Activated effector memory CD4-positive, alpha-beta T cell treated with anti-CD3 and anti-CD28 coated beads, Interleukin-2, amount 50 U/mL, for 16 hours (primary cell): ENCODE measurements at regions not wholly inside any gene's neighbourhood (a gene's known extent, or its start where the extent isn't known, plus 50 kb on each side); places are given as distances from the start of the nearest gene placed in this dataset.
"Not testable (repeated sequence)": the region's sequence is repeated elsewhere in the genome, so short reads cannot be mapped to it uniquely, and the experiment has no call there.

Experiments used
- DNase-seq: peaks from one replicate; pipeline ENCODE4 v3.0.0-alpha.2; 2020

GRCh38 chr12:131464081-131464480, 246.8 kb upstream of the SFSWAP start:
- DNase-seq: no peak

- DNase-seq: no peak
Observed at GRCh38 chr12:131466306-131466705, 244.6 kb upstream of the SFSWAP start.

GRCh38 chr12:131466932-131467331, 244.0 kb upstream of the SFSWAP start:
- DNase-seq: no peak

- no peak for DNase-seq
Observed at GRCh38 chr12:131468206-131468605, 242.7 kb upstream of the SFSWAP start.

GRCh38 chr12:131469945-131470344, 240.9 kb upstream of the SFSWAP start:
- DNase-seq: not testable (repeated sequence)

GRCh38 chr12:131471271-131471905, 239.5 kb upstream of the SFSWAP start:
- DNase-seq: no peak

DNA sequence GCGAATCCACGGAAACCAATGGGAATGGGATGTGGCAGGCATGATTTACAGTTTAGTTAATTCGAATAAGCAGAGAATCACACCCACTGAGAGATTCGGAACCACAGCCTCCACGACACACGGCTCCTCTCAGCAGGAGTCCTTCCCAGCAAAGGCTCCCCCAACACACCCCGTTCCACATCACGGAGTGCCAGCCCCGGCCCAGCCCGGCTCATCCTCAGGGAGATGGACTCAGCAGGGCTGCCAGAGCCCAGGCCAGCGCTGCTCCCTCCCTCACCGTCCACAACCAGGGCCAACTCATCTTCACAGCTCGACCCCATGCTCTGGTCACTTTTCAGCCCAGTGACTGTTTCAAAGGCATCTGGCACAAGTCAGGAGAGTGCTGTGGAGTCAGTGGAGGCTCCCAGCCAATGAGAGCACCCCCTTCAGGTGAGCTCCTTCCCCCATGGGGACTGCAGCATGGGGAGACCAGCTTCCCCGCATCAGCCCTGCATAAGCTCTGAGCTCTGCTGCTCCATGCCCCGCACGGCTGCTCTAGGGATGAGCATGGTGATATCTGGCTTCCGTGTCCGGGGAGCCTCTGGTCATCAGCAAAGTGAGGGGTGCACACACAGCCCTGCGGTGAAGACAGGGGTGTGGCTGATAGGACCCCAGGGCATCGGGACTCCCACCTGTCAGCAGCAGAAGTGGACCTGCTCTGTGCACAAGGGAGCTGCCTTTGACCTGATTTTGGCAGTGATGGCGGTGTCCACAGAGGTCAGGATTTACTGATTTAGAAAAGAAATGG, 238.8 kb upstream of the SFSWAP start:
- DNase-seq: no peak

- DNase-seq: no peak
Observed at GRCh38 chr12:131473261-131473660, 237.6 kb upstream of the SFSWAP start.

GRCh38 chr12:131473741-131474709, 236.9 kb upstream of the SFSWAP start:
- DNase-seq: no peak

DNA sequence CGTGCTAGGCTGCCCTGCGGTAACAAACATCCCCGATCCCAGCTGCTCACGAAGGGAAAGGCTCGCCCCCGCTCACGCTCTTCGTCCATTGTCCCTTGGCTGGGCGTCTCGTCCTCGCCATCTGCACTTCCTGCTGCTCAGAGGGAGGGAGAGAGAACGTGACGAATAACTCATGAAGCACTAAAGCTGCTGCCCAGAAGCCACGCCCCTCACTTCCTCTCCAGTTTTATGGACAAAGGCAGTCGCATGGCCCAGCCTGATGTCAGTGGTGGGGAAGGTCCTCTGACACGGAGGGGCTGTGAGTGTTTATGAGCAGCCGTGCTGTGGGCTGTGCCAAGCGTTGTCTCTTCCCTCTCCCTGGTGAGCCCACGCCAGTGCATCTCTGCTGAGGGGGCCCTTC, 235.9 kb upstream of the SFSWAP start:
- DNase-seq: not testable (repeated sequence)

DNA sequence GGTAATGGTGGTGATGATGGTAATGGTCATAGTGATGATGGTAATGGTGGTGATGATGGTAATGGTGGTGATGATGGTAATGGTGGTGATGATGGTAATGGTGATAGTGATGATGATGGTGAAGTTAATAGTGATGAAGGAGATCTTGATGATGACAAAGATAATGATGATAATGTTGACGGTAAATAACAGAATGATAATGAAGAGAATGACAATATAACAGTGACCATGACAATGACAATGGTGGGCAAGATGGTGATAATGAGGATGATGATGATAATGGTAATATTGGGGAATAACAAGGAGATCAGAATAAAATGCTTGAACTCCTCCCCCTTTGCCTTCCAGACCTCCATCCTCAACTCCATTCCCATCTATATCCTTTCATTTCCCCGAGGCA, 233.3 kb upstream of the SFSWAP start:
- DNase-seq: no peak

DNA sequence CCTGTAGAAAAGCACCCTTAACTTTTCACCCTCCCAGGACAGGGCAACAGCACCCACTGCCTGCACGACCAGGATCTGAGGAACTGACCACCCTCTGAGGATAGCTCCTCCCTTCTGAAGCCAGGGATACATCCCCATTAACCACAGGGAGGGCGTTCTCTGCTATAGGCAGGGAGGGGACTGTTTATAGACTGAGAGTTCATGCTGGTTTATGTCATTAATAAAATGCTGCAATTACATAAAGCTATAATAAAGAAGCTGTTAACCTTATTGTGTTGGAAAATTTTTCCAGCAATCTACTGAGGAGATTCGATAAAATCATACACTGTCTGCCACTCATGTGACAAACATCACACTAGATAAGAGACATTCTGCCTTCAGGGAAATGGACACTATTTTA, 232.4 kb upstream of the SFSWAP start:
- no peak for DNase-seq

DNA sequence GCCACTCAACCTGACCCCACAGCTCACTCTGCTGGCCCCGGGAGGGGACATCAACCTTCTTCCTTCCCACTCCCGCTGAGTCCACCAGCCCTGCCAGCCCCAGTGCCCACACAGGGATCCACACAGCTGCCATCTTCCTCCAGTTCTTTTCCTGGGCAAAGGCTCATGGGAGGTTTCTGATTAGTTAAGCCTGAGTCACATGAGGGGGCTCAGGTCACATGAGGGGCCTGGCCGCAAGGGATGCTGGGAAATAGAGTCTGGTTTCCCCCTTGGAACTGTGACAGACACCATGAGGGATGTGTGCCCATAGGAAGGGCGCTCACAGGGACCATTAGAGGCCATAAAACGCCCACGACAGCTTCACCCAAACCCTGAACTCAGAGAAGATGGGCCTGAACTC, 228.7 kb upstream of the SFSWAP start:
- DNase-seq: no peak

DNA sequence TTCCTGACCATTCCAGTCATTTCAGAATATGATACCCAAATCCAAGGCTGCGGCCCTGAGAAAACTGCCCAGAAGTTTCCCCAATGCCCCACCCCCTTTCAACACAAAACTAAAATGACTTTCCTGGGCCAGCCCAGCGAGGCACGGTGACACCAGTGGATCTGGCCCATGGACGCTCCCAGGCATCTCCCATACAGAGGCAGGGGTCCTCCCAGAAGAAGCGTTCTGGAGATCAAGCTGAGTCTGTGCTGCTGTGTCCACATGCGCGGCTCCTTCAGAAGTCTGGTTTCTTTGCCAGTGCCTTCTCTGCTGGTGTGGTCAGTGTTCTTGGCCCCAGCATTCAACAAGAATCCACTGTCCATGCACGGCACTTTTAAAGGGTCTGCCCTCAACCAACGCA, 228.2 kb upstream of the SFSWAP start:
- DNase-seq: no peak

- DNase-seq: no peak
Observed at GRCh38 chr12:131486451-131487230, 224.2 kb upstream of the SFSWAP start.

DNA sequence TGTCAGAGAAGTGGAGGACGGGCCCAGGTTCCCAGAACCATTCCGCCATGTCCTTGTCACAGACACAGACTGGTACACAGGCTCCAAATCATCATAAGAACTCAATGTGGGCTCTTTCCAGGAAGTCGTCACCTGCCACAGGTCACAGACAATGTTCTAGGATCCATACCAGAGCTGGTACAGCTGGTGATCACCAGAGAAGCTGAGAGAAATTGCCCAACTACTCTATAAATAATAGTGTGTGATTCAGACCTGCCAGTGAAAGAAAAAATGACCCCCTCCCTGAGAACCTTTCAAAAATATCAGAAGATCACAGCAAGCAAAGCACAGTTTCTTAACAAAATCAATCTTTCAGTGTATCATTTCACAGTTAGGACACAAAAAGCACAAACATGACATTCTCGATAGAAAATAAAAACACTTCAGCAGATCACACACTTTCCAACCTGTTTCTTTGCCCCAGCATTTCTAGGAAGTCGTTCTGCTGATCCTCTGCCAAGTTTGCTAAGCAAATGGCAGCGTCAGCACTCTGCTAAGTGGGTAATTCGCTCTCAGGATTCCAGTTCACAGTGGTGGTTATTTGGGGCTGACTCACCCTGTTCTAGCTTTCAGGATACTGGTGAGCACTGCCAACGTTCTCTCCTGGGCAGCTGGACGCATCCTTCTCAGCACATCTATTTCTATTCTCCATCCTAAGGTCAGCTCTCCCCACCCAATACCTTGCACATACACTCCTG, 223.3 kb upstream of the SFSWAP start:
- DNase-seq: no peak

GRCh38 chr12:131489718-131490117, 221.2 kb upstream of the SFSWAP start:
- peak; percentile 6 for DNase-seq

DNA sequence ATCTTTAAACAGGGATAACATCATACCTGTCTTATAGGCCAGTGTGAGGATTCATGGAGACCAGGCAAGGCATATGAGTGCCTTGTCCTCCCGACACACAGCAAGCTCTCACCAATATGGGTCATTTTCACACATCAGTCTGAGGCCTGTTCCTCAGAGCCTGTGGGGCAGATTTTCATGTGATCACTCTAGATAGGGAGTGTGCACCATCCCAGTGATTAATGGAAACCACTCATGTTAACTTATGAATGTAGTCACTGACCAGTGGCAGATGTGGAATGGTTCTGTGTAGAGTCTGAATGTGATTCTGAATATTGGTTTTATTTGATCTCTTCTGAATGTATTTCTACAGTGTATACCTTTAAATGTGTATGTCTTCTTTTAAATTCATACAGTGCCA, 219.7 kb upstream of the SFSWAP start:
- no peak for DNase-seq

DNA sequence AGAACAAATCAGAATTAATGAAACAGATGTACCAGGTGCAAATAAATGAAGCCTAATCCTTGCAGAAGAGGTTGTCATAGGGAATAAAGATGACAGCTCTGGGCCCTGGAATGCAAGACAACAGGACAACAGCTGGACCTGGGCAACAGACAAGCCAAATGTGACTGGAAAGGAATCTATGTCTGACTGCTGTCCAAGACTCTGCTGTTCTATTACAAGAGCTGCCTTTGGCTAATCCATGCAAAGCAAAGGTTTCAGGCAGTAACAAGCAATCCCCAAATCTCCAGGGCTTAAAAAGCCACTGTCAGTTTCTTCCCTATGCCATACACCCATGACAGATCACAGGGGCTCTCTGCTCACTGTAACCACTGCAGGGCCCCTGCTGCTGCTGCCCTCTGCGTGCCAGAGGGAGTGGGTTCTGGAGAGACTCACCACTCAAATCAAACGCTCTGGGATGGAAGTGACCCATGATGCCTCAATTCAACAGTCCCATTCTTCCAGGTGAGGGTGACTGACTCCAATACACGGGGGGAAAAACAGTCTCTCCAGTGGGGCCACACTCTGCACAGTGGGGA, 218.9 kb upstream of the SFSWAP start:
- peak; percentile 12 for DNase-seq

DNA sequence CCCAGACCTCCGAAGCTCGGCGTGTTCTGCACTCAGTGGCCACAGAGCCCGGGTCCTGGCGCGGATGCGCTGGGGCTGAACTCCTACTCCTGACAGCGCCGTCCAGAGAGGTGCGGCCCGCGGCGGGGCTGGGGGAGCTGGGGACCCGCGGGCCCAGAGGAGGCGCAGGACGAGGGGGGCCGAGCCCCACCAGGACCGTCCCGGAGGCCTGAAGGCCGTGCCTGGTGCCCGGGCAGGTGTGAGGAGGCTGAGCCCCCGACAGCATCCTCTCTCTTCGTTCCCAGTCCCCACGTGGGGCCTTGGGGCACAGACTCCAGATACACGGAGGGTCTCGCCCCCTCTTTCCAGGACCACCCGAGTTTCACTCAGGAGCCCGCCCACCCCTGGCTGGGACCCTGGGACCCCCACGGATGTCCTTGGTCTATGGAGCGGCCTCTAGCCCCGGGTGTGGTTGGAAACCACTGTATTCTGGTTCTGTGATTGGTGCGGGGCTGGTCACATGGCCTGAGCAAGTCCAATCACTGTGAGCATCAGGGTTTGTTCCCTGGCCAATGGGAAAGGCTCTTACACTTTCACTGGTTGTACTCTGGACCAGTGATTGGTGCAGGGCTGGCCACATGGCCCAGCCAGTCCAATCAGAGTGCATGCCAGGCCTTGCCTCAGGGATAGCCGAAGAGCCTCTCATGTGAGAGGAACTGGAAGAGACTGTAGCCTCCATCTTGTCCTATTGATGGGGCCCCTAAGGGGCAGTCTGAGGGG, 217.6 kb upstream of the SFSWAP start:
- DNase-seq: peak; percentile 34

DNA sequence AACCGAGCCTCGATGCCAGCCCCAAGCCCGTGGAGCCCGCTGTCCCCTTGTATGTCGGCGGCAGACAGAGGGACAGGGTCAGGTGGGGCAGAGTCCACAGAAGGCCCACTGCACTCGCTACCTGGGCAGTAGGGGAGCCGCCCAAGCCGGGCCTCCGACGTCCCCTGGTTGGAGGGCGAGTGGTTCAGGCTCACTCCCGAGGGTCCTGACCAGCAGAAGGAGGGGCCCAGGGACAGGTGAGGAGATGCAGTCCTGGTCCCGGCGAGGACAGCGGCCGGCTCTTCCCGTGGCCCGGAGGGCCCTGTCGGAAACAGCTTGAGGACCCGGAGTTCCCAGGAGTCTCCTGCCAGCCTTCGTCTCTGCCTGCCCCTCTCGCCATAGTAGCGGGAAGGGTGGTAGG, 216.7 kb upstream of the SFSWAP start:
- peak; percentile 50 for DNase-seq
